ENCODE measurements at regions not wholly inside any gene's neighbourhood (a gene's known extent, or its start where the extent isn't known, plus 50 kb on each side); places are given as distances from the start of the nearest gene placed in this dataset.

DNA sequence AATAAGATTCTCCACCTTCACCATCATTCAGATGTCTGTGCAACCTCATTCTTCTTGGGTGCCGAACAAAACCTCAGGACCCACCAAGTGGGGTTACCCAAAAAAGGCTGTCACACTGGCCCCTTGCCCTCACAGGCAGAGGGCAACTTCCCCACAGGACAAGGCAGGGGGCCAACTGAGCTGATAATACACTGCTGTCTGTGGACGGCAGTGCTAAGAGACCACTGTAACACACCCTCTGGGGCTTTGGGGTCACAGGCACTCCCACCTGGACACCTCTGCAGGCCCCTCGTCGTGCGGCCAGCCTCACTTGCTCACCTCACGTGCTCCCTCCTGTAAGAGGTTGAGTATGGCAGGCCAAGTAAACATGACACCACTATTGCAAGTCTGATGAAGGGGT, 515.8 kb upstream of the COX7C start:
- 94% methylated on average over 2 of the region's 6 CpGs for WGBS (ENCODE audit: insufficient coverage)
- no peaks in the 10 kb centered on the region for H3K9me3 ChIP-seq (ENCODE audit: control insufficient read depth, insufficient read depth, low read length)

DNA sequence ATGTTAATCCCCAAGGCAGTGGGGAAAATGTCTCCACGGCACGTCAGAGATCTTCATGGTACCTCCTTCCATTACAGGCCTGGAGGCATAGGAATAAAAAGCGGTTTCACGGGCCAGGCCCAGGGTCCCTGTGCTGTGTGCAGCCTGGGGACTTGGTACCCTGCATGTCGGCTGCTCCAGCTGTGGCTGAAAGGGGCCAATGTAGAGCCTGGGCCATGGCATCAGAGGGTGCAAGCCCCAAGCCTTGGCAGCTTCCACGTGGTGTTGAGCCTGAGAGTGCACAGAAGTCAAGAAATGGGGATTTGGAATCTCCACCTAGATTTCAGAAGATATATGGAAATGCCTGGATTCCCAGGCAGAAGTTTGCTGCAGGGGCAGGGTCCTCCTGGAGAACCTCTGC, 508.9 kb upstream of the COX7C start:
- Histone ChIP-seq H3K36me3 (ENCODE audit: control insufficient read depth, insufficient read depth, low read length) (no peaks in the 10 kb centered on the region), H3K9me3 (ENCODE audit: control insufficient read depth, insufficient read depth, low read length) (no peaks in the 10 kb centered on the region), H3K4me1 (ENCODE audit: control insufficient read depth, insufficient read depth, low read length) (no peaks in the 10 kb centered on the region), H3K27me3 (ENCODE audit: control insufficient read depth, insufficient read depth, low read length) (no peaks in the 10 kb centered on the region), H3K27ac (ENCODE audit: low read depth, low read length) (no peak overlapping the region), H3K4me3 (ENCODE audit: low read depth, low read length) (no peak overlapping the region)
- no peak for DNase-seq (ENCODE audit: low read depth in 4 of 6, low spot score in 6 of 6)
- 87% methylated on average over 6 of the region's 6 CpGs for WGBS (ENCODE audit: insufficient coverage)

More for the DNA sequence above, 515.8 kb upstream of the COX7C start:
- H3K36me3 ChIP-seq (ENCODE audit: control insufficient read depth, insufficient read depth, low read length), result no peaks in the 10 kb centered on the region
- H3K27ac ChIP-seq (ENCODE audit: low read depth, low read length), result no peak overlapping the region
- H3K27me3 ChIP-seq (ENCODE audit: control insufficient read depth, insufficient read depth, low read length), result no peaks in the 10 kb centered on the region
- H3K4me3 ChIP-seq (ENCODE audit: low read depth, low read length), result no peak overlapping the region
- DNase-seq (ENCODE audit: low read depth in 4 of 6, low spot score in 6 of 6), result no peak
- H3K4me1 ChIP-seq (ENCODE audit: control insufficient read depth, insufficient read depth, low read length), result no peaks in the 10 kb centered on the region

DNA sequence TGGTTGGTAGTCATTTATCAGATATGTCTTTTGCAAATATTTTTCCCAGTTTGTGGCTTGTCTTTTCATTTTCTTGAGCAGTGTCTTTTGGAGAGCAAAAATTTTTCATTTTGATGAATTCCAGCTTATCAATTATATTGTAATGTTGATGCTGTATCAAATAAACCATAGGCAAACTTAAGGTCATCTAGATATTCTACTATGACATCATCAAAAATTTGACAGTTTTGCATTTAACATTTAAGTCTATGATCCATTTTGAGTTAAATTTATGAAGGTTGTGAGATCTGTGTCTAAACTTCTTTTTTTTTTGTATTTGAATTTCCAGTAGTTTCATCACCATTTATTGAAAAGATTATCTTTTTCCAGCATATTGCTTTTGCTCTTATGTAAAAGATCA, 505.5 kb upstream of the COX7C start:
- H3K36me3 ChIP-seq (ENCODE audit: control insufficient read depth, insufficient read depth, low read length), result no peaks in the 10 kb centered on the region
- no peak for DNase-seq (ENCODE audit: low read depth in 4 of 6, low spot score in 6 of 6)
- no peaks in the 10 kb centered on the region for H3K9me3 ChIP-seq (ENCODE audit: control insufficient read depth, insufficient read depth, low read length)
- no peaks in the 10 kb centered on the region for H3K27me3 ChIP-seq (ENCODE audit: control insufficient read depth, insufficient read depth, low read length)
- H3K27ac ChIP-seq (ENCODE audit: low read depth, low read length), result no peak overlapping the region
- no peak overlapping the region for H3K4me3 ChIP-seq (ENCODE audit: low read depth, low read length)
- no peaks in the 10 kb centered on the region for H3K4me1 ChIP-seq (ENCODE audit: control insufficient read depth, insufficient read depth, low read length)

DNA sequence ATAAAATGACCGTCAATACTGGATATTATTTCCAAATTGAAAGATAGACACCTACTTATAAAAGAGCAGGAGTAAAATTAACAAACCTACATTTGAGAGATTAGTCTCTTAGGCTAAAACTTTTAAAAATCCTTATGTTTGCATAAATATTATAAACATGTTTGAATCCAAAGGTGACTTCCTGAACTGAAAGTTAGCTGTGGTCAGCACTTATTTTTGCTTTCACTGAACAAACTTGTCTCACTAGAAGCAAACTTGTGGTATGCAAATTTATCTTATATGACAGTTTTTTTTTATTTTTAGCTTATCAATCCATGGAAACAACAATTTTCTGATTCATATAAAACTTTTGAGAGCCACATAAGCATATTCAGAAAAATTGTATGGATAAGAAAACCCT, 502.6 kb upstream of the COX7C start:
- Histone ChIP-seq H3K27ac (ENCODE audit: low read depth, low read length) (no peak overlapping the region), H3K4me1 (ENCODE audit: control insufficient read depth, insufficient read depth, low read length) (no peaks in the 10 kb centered on the region), H3K36me3 (ENCODE audit: control insufficient read depth, insufficient read depth, low read length) (no peaks in the 10 kb centered on the region), H3K4me3 (ENCODE audit: low read depth, low read length) (no peak overlapping the region), H3K9me3 (ENCODE audit: control insufficient read depth, insufficient read depth, low read length) (no peaks in the 10 kb centered on the region), H3K27me3 (ENCODE audit: control insufficient read depth, insufficient read depth, low read length) (no peaks in the 10 kb centered on the region)
- DNase-seq (ENCODE audit: low read depth in 4 of 6, low spot score in 6 of 6), result no peak
- no CpG with 5 or more reads among the region's 1 CpG for WGBS (ENCODE audit: insufficient coverage)

DNA sequence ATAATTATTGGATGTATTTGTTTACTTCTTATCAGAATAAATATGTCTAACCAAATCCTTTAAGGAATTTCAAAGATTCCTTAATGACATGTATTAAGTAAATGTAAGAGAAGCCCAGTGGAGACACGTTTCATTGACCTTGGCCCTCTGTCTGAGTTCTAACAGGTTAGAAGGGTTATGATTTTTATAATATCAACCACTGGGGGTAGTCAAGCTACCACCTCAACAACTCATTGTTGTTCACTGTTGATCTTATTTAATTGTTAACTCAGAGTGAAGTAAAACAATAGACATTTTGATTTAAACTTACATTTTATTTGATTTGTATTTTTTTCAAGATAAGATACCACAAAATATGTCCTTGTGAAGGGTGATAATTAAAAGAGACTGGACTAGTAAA, 499.2 kb upstream of the COX7C start:
- no peak for DNase-seq (ENCODE audit: low read depth in 4 of 6, low spot score in 6 of 6)
- Histone ChIP-seq H3K36me3 (ENCODE audit: control insufficient read depth, insufficient read depth, low read length) (no peaks in the 10 kb centered on the region), H3K4me1 (ENCODE audit: control insufficient read depth, insufficient read depth, low read length) (no peaks in the 10 kb centered on the region), H3K27me3 (ENCODE audit: control insufficient read depth, insufficient read depth, low read length) (no peaks in the 10 kb centered on the region), H3K9me3 (ENCODE audit: control insufficient read depth, insufficient read depth, low read length) (no peaks in the 10 kb centered on the region), H3K27ac (ENCODE audit: low read depth, low read length) (no peak overlapping the region), H3K4me3 (ENCODE audit: low read depth, low read length) (no peak overlapping the region)
- WGBS (ENCODE audit: insufficient coverage), result no CpG with 5 or more reads among the region's 1 CpG

DNA sequence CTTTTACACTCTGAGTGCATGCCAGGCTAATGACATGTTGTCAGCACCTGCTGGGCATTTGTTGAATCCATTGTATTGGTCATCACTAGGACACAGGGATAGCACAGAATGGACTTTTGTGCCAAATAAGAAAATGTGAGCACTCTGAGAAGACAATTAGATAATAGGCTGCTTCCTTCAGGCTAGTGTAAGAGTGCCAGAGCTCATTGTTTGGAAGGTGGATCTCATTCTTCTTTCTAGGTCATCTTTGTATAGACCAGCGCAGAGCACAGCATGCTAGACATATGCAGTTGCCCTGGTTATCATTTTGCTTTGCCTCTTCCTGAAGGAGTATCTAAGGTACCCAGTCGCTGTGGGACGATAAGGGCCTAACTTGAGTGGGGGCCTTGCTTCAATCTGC, 493.4 kb upstream of the COX7C start:
- DNase-seq (ENCODE audit: low read depth in 4 of 6, low spot score in 6 of 6), result no peak
- no peaks in the 10 kb centered on the region for H3K36me3 ChIP-seq (ENCODE audit: control insufficient read depth, insufficient read depth, low read length)
- H3K4me1 ChIP-seq (ENCODE audit: control insufficient read depth, insufficient read depth, low read length), result no peaks in the 10 kb centered on the region
- H3K27ac ChIP-seq (ENCODE audit: low read depth, low read length), result no peak overlapping the region
- H3K9me3 ChIP-seq (ENCODE audit: control insufficient read depth, insufficient read depth, low read length), result no peaks in the 10 kb centered on the region
- H3K27me3 ChIP-seq (ENCODE audit: control insufficient read depth, insufficient read depth, low read length), result no peaks in the 10 kb centered on the region
- no peak overlapping the region for H3K4me3 ChIP-seq (ENCODE audit: low read depth, low read length)
- 80% methylated on average over 1 of the region's 3 CpGs for WGBS (ENCODE audit: insufficient coverage)

DNA sequence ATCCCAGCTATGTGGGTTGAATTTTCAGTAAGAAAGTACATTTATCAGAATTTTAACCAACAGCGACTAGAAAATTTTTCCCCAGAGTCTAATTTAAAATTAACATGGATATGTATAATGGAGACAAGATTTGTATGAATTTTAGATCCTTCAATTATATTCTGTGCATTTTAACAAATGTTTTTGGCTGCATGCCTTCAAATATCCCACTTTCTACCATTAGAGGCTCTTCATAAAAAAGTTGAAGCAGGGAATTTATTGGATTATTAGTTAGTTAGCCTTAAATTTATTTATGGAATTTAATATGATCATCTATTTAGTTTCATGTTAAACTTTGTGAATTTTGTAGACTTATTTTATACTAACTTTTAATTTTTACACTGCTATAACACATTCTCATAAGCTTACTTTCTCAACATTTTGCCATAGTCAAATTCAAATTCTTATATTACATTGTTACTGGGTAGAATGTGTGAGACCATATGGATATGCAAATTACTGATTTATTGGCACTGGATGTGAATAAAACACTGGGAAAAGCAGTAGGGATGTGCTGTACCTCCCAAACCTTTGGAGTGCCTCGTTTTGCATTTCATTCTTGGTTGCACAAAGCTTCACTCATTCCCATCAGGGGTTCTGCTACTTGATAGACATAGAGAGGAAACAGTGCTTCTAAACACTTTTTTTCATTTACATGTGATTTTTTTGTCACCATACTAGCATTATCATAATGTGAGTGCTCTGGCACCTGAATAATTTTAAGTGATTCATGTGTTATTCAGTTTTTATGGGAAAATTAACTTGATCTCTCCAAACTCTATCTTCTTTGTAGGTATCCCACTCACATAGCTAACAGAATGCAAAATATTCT, 491.8 kb upstream of the COX7C start:
- peak in 2 of 6 donors; percentile 9 to 87 for DNase-seq (ENCODE audit: low read depth in 4 of 6, low spot score in 6 of 6)
- no peaks in the 10 kb centered on the region for H3K27me3 ChIP-seq (ENCODE audit: control insufficient read depth, insufficient read depth, low read length)
- no peaks in the 10 kb centered on the region for H3K4me1 ChIP-seq (ENCODE audit: control insufficient read depth, insufficient read depth, low read length)

DNA sequence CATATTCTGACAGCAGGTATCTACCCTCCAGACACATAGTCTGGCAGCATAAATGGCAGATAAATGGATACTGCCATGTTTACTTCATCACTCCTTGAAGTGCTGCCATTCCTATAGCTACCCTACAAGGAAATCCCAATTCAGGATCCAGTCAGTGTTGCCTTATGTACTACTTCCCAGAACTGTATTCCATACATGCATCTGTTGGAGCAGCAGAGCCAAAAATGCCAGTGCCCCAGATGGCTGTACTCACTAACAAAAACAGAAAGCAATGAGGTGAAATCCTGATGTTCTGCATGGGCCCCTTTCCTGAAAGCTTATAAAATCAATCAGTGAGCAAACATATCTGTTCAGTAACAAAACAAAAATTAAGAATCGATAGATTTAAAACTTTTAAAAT, 490.0 kb upstream of the COX7C start:
- no CpG with 5 or more reads among the region's 1 CpG for WGBS (ENCODE audit: insufficient coverage)
- H3K4me1 ChIP-seq (ENCODE audit: control insufficient read depth, insufficient read depth, low read length), result no peaks in the 10 kb centered on the region
- no peak overlapping the region for H3K4me3 ChIP-seq (ENCODE audit: low read depth, low read length)
- H3K27ac ChIP-seq (ENCODE audit: low read depth, low read length), result no peak overlapping the region
- no peaks in the 10 kb centered on the region for H3K27me3 ChIP-seq (ENCODE audit: control insufficient read depth, insufficient read depth, low read length)
- H3K9me3 ChIP-seq (ENCODE audit: control insufficient read depth, insufficient read depth, low read length), result no peaks in the 10 kb centered on the region
- H3K36me3 ChIP-seq (ENCODE audit: control insufficient read depth, insufficient read depth, low read length), result no peaks in the 10 kb centered on the region
- DNase-seq (ENCODE audit: low read depth in 4 of 6, low spot score in 6 of 6), result peak in 2 of 6 donors; percentile 13 to 84

More for the DNA sequence above, 491.8 kb upstream of the COX7C start:
- no peaks in the 10 kb centered on the region for H3K36me3 ChIP-seq (ENCODE audit: control insufficient read depth, insufficient read depth, low read length)
- no peaks in the 10 kb centered on the region for H3K9me3 ChIP-seq (ENCODE audit: control insufficient read depth, insufficient read depth, low read length)
- H3K27ac ChIP-seq (ENCODE audit: low read depth, low read length), result no peak overlapping the region
- WGBS (ENCODE audit: insufficient coverage), result 20% methylated on average over 1 of the region's 2 CpGs
- H3K4me3 ChIP-seq (ENCODE audit: low read depth, low read length), result no peak overlapping the region

DNA sequence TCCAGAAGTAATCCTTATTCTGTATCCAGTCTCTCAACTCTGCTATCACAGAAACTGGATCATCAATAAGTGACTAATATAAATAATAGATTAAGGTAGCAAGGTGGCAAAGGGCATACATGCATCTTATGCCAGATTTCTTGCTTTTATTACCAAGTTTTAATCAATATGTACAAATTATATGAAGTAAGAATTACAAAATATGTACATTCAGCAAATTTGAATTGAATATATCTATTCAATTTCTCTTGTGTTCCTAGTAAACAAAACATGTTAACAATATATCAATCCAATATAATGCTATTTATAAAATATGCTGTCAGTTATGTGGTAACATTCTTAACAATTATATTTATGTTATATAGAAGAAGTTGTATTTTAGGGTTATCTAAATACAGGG, 488.7 kb upstream of the COX7C start:
- no peaks in the 10 kb centered on the region for H3K36me3 ChIP-seq (ENCODE audit: control insufficient read depth, insufficient read depth, low read length)
- no peaks in the 10 kb centered on the region for H3K4me1 ChIP-seq (ENCODE audit: control insufficient read depth, insufficient read depth, low read length)
- no peak overlapping the region for H3K4me3 ChIP-seq (ENCODE audit: low read depth, low read length)
- H3K27ac ChIP-seq (ENCODE audit: low read depth, low read length), result no peak overlapping the region
- no peaks in the 10 kb centered on the region for H3K27me3 ChIP-seq (ENCODE audit: control insufficient read depth, insufficient read depth, low read length)
- DNase-seq (ENCODE audit: low read depth in 4 of 6, low spot score in 6 of 6), result no peak
- no peaks in the 10 kb centered on the region for H3K9me3 ChIP-seq (ENCODE audit: control insufficient read depth, insufficient read depth, low read length)

DNA sequence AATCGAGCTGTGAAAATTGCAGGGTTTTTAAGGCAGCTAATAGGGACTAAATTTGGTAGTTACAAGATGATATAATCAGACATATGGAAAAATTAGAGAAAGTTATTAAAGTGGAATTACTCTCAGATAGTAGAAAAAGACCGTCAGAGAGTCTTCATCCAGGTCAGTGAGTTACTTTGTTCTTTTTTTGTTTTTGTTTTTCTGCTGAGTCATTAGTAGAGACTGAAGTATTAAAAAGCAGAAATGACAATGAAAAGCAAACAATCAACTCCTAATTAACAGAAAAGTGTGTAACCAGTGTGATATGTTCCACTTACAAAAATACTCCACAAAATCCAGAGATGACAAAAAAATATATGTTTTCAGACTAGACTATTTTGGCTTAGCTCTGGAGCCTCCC, 480.4 kb upstream of the COX7C start:
- no peaks in the 10 kb centered on the region for H3K9me3 ChIP-seq (ENCODE audit: control insufficient read depth, insufficient read depth, low read length)
- no peaks in the 10 kb centered on the region for H3K27me3 ChIP-seq (ENCODE audit: control insufficient read depth, insufficient read depth, low read length)
- H3K36me3 ChIP-seq (ENCODE audit: control insufficient read depth, insufficient read depth, low read length), result no peaks in the 10 kb centered on the region
- no peak overlapping the region for H3K4me3 ChIP-seq (ENCODE audit: low read depth, low read length)
- no peak overlapping the region for H3K27ac ChIP-seq (ENCODE audit: low read depth, low read length)
- no peaks in the 10 kb centered on the region for H3K4me1 ChIP-seq (ENCODE audit: control insufficient read depth, insufficient read depth, low read length)
- DNase-seq (ENCODE audit: low read depth in 4 of 6, low spot score in 6 of 6), result no peak
- WGBS (ENCODE audit: insufficient coverage), result no CpG with 5 or more reads among the region's 2 CpGs

Measured in spinal cord (tissue), 9 donors.